Midbrain (tissue), 1 donor: ENCODE measurements at regions not wholly inside any gene's neighbourhood (a gene's known extent, or its start where the extent isn't known, plus 50 kb on each side); places are given as distances from the start of the nearest gene placed in this dataset.
A peak's percentile ranks its signal among the peaks of the same experiment; 100 is the strongest.

Experiments used
- DNase-seq: peaks from one replicate; lab custom pipeline; 2025; lab: John Stamatoyannopoulos, UW

DNA sequence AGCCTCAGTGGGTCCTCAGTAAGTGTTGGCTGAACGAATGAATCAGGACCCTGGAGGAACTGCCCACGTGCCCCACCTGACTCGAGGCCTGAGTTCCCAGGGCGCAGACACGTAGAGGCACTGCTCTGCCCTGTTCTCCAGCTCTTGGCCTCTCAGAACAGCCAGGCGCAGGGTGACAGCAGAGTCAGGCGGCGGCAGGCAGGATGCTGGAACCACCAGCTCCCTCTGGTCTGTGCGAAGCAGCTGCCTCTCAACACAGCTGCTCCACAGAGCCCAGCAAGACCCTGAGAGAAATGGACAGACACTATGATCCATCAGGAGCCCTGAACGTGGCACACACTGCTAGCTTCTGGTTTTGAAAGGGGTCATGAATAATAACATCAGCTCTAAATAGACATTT, 53.1 kb upstream of the BCO1 start:
- peak; percentile 12 for DNase-seq

DNA sequence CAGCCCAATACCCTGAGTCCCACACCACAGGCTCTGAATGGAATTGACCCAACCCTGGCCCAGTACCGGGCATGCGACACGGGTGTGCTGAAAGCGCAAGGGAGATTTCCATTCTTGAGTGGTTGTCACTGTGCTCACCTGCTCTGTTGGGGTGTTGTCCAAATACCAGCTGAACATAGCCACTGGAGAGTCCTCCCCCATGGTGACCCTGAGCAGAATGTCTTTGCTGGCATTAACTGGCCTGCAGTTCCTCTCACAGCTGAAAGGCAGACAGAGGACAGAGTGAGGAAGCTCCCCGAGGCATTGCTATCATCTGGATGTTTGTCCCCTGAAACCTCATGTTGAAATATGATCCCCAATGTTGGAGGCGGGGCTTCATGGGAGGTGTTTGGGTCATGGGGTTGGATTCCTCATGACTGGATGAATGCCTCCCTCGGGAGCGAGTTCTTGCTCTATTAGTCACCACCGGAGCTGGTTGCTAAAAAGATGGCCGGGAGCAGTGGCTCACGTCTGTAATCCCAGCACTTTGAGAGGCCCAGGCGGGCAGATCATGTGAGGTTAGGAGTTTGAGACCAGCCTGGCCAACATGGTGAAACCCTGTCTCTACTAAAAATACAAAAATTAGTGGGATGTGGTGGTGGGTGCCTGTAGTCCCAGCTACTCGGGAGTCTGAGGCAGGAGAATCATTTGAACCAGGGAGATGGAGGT, 57.3 kb upstream of the BCO1 start:
- DNase-seq = no peak

DNA sequence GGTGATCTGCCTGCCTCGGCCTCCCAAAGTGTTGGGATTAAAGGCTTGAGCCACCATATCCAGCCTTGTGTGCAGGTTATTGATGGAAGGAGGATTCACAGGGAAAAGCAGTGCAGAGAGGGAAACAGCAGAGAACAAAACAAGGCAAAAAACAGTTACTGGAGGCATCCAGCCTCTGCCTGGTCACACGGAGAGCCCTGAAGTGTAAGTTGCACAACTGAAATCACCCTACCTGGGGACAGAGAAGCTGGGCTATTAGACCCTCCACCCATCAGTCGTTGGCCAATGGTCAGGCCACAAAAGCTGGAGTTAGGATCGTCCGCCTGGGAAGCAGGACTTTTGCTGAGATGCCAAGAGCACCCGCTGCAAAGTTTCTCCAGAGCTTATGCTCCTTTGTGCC, 57.9 kb upstream of the BCO1 start:
- no peak for DNase-seq

DNA sequence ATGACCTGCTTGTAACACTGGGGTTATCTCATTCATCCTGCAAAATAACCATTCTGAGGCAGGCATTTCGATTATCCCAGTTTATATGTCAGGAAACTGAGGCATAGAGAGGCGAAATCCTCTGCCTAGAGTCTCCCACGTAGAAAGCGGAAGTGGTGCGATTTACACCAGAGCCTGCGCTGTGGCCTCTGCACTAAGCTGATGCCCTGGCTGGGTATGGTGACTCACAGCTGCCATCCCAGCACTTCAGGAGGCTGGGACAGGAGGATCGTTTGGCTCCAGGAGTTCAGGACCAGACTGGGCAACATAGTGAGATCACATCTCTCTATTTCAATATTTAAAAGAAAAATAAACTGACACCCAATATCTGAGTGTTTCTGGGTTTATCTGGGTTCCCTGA, 59.3 kb upstream of the BCO1 start:
- DNase-seq = no peak

DNA sequence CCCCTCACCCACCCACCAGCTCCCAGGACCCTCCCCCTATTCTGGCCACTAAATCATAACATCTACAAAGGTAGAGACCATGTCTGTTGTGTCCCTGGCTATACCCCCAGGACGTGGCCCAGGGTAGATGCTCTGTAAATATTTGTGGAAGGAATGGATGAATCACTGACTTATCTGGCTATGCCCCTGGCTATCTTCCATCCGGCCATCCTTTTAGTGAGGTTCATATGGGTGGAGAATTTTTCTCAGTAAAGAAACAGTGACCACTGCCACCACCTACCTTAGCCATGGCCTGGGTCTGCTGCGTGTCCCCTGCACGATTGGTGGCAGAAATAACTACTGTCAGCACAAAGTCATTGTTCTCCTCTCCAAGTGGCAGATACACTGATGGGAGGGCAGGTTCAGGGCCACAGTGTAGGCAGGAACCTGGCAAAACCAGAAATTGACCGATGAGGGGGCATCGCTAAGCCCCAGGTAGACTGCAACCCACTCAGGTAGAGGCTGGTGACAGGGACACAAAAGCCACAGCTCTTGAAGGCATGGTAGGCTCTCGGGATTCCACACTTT, 63.1 kb upstream of the BCO1 start:
- no peak for DNase-seq

DNA sequence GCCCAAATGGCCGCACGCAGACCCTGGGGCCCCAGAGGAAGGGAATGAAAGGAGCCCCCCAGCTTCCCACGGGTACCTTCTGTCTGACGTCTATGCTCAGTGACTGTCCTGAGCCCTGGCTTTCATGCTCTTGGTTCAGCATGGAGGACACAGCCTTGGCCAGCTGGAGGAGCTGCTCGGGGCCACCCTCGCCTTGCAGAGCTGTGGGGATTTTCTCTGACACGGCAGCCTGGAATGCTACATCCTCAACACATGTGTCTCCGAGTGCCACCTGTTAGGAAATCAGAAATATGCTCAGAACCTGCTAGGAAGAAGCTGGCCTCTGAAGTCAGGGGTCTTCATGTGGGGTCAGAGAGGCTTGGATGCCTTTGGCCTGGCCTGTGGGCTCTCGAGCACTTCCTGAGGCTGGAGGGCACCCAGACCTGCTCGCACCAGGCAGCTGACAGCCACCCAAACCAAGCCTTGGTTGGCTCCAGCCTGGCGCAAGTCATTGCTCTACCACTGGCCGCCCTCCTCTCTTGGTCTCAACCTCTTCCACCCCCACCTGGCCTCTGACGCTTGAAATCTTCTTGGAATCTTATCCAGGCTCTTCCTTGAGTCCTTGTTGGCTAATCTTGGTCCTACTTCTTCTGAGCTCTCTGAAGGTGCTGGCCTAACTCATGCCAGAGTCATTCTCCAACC, 63.7 kb upstream of the BCO1 start:
- no peak for DNase-seq

DNA sequence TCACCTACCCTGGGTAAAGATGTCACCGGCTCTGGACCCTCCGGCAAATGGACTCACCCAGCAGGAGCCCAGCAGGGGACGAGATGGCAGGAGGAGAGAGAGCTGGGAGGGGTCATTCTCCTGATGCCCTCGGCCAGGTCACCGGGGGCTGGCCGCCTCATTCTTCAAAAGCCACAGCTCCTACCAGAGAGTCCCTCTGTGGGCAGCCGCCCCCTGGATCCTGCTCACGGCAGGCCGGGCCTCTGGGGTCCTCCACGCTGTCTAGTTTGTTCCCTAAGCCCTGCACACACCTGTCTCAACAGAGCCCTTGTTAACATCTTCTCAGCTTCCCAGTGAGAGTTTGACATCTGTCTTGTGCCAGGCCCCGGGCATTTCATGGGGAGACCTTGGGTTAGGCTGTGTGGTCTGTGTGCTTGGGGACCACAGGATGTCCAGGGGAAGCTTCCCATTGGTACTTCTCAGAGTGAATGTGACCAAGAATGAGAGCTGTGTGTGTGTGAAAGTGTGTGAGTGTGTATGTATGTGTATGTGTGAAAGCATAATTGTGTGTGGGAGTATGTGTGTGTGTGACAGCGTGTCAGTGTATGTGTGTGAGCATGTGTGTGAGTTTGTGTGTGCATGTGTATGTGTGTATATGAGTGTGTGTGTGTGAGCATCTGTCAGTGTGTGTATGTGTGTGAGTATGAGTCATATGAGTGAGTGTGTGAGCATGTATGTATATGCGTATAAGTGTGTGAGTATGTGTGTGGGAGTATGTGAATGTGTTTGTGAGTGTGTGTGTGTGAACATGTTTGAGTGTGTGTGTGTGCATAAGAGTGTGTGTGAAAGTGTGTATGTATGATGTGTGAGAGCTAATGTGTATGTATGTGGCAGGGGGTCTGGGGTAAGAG, 65.5 kb upstream of the BCO1 start:
- no peak for DNase-seq

DNA sequence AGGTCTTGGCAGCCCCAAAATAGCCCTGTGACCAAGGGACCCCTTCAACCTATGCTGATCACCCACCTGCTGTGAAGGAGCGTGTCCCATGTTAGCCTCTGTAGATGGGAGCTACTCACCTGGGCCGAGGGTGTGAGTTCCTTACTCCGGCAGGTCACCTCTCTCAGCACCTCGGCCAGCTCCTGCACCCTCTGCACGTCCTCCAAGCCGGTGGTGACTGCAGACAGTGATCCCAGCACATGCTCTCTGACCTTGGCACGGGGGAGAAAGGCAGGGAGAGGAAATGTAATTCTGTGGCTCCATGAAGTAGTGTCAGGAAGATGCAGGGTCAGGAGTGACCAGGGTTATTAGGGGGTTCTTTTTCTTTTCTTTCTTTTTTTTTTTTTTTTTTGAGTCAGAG, 67.7 kb upstream of the BCO1 start:
- DNase-seq = no peak

DNA sequence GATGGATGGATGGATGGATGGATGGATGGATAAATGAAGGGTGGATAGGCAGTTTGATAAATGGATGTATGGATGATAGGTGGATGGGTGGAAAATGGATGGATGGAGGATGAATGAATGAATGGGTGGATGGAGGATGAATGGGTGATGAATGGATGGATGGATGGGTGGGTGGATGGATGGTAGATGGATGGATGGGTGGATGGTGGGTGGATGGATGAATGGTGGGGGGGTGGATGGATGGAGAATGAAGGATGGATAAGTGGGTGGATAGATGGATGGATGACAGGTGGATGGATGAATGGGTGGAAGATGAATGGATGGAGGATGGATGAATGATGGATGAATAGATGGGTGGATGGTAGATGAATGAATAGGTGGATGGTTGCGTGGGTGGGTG, 70.1 kb upstream of the BCO1 start:
- no peak for DNase-seq

DNA sequence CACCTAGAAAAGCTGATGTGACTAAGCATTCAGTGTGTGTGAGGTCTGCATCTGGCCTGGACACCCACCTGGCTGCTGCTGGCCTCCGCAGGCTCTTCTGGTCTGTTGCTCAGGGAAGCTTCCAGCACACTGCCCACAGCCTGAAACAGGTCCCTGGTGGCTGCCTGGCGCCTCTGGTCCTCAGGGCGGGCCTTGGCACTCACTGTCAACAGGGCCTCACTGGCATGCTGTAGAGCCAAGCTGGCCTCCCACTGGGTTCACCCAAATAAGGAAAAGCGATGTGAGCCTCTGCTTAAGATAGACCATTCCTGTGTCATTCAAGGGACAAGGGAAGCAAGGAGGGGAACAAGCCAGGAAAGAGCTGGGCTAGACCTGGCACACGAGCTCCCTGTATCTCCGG, 70.6 kb upstream of the BCO1 start:
- no peak for DNase-seq

DNA sequence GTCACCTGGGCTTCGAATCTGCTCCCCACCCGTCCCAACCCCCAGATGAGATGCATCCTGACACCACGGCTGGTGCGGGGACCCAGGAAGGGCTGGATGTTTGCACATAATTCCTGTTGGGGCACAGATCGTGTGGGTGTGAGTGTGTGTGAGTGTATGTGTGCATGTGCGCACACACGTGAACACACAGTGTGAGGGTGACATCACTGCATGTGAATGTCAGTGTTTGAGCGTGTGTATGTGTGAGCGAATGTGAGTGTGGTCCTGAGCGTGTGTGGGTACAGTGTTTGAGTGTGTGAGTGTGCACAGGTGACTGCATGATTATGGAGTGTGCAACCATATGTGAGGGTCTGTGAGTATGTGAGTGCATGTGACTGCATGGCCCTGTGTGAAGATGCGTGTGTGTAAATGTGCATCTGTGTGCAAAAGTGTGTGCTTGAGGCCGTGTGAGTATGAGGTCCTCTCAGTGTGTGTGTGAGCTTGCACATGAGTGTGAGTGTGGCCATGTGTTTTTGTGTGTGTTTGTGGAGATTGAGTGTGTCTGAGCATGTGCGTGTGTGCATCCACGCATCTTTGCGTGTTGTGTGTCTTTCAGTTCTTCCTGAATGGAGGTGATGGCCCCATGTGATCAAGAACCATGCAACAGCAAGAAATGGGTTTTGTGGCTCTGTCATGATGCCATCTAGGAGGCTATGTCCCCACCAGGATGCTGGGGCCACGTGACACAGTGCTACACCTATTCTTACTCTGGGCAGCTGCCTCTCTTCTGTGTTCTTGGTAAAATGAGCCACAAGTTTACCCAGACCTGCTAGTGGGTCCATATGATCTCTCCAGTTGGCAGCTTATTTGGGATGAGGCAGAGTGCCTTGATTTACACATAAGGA, 70.5 kb upstream of the GCSH start:
- DNase-seq = no peak

DNA sequence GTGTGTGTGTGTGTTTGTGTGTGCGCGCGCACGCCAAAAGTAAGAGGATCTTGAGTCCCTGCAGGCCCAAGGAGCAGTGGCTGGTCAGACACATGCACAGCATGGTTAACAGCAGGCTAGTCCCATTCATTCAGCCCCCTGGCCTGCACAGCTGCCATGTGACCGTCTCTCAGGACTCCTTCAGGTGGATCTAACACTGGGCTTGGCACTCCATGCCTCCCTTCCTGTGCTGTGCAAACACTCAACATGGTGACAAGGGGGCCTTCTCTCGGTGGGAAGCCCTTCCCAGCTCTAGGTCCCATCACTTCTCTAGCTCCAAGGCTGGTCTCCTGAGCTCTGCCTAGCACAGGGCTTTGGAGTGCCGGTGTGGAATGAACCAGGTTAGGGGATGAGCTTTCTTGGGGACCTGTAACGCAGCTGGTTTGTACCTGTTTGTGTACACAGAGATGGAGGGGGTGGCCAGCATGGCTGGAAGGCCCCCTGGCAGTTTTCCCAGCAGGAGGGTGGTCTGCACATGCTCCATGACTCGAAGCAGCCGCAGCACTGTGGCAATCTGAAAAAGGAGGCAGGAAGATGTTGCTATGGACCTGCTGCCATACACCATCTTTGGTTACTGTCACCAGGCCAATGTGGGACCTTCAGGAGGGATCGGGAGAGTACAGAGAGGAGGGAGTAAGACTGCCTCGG, 69.4 kb upstream of the GCSH start:
- no peak for DNase-seq

DNA sequence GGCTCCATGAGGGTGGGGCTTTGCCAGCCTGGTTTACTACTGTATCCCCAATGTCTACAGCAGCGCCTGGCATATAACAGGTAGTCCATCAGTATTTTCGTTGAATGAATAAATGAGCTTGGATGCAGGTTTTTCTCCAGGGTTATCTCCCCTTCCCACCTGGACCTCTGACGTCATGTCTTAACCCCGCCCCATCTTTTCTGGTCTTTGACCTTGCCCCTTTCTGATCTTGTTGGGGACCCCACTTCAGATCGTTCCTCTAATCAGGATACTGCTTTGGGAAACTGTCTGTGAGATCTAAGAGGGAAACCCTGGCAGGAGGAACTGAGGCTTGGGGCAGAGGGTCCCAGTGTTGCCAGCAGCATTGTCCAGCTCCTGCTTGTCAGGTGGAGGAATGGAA, 68.8 kb upstream of the GCSH start:
- no peak for DNase-seq

DNA sequence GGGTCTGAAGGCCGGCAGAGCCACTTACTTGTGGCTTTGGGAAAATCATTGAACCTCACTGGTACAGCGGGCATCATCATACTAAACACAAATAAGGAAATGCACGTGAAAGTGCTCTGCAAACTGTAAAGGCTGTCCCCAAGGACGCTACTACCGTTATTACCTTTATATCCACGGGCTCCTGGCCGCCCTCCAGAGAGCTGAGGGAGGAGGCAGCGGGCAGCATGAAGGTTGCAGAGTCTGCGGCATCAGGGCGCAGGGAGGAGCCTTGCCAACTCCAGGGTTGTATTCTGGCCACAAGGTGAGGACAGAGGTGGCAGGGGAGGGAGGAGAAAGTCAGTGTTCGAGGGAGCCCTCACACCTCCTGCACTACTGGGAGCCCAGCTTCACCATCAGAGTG, 68.3 kb upstream of the GCSH start:
- no peak for DNase-seq

DNA sequence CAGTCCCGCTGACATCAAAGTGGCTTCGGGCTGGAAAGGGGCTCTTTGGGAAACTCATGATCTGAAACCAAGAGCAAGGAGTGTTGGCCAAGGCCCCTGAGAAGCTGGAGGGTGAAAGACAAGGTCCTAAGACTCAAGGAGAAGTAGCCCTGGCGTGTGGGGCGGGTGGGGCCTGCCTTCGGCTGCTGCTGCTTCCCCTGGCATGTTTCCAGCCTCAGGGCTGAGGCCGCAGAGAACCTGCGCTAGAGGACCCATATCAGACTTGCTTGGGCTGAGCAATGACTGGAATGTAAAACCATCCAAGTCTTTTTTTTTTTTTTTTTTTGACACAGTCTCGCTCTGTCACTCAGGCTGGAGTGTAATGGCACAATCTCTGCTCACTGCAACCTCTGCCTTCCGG, 67.5 kb upstream of the GCSH start:
- no peak for DNase-seq

DNA sequence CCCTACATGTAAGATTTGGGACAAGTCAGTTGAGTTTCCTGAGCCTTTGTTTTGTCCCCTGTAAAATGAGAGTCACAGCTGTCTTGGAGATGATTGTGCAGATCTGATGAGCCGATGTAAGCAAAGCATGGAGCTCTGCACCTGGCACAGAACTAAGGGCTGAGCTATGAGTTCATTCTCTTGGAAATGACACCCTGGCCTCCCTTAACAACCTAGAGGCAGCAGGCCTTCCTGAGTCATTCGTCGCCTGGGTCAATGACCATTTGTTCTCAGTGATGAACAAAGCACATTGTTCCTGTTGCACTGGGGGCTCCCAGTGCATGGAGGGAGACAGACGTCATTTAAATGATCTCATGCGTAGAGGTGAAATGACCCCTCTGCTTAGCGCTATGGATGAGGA, 62.8 kb upstream of the GCSH start:
- DNase-seq = peak; percentile 73

DNA sequence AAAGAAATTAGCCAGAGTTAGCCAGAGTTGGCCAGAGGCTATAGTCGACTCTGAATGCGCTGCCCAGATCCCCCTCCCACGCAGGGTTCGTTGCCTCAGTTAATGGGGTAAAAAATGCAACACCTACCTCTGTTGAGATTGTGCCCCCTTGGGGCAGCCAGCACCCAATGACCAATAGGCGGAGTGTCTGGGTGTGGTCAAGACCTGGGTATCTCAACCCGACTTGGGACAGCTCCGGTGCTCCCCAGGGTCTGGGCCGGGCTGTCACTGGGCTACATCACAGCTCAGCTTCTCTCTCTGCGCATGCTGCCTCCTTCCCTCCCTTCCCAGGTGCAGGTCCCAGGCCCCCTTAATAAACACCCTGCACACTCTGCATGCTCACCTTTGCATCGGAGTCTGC, 59.6 kb upstream of the GCSH start:
- DNase-seq = no peak

DNA sequence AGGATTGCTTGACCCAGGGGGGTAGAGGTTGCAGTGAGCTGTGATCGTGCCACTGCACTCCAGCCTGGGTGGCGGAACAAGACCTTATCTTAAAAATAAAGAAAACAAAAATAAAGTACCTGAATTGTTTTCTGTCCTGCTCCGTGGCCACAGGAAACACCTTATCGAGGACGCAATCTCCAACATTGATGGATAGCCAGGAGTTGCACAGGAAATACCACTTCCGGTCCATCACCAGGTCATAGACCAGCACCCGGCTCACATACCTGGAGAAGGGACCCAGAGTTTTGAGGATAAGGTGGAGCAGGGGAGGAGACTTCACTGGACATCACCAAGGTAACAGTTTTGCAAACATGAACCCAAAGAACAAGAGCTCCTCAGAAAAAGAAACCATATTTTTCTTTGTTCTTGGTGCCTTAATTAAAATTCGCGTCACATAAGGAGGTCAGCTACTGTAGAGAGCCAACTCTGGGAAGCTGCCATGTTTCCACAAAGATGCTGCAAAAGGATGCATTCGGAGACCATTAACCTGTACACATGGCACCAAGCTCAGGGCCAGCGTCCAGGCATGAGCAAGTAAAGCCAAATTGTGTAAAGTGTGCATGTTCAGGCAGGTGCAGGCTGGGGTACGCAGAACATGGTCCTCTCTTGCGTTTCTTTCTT, 55.6 kb upstream of the GCSH start:
- peak; percentile 10 for DNase-seq

DNA sequence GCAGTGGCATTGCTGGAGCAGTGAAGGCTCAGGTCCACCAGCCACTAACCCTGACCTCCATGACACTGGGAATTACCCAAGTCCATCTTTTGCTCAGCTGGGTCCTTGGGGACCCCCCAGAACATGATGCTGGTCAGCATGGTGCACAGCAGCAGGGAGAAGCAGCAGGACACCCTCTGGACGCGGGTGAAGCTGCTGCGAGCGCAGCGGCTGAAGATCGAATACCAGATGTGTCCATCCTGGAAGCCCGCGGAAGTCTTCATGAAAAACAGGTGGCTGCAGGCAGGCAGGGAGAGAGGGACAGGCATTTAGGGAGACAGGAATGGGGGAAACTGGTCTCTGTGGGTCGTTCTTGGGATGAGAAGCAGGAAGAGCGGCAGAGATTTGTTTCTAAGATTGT, 53.4 kb upstream of the GCSH start:
- DNase-seq = no peak

DNA sequence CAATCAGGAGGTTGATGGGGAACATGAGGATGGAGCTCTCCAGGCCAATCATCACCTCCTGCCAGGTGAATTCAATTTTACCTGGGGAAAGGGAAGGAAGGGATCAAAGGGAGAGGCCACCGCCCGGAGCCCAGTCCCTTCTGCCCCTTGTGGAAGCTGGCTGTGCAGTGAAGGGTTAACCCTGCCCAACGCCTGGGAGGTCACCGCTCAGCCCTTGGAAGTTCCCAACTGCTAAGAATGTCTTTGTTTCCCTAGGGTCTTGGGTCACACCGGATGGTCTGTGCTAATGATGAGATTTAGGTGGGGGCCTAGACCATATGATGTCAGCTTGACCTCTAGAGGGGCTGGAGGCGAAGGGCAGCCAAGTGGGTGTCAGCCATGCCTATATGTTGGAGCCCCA, 52.1 kb upstream of the GCSH start:
- no peak for DNase-seq
